ENCODE measurements at regions not wholly inside any gene's neighbourhood (a gene's known extent, or its start where the extent isn't known, plus 50 kb on each side); places are given as distances from the start of the nearest gene placed in this dataset.

GRCh38 chr2:147390475-147390874 lies 454.4 kb upstream of the ACVR2A start:
- H3K4me3 Mint-ChIP-seq: no peak overlapping the region
- no peaks in the 10 kb centered on the region for H3K9me3 Mint-ChIP-seq
- no peaks in the 10 kb centered on the region for H3K36me3 Mint-ChIP-seq (ENCODE audit: low read depth)
- no peaks in the 10 kb centered on the region for H3K27me3 Mint-ChIP-seq (ENCODE audit: low read depth)
- no peak for TF ChIP-seq CTCF (IDR thresholded peaks at IDR 0.05; ENCODE audit: unreplicated experiment in 3 of 3)
- no peak overlapping the region for H3K27ac Mint-ChIP-seq
- peaks cover 13% of the 10 kb centered on the region for H3K4me1 Mint-ChIP-seq

GRCh38 chr2:147389218-147389617 lies 455.6 kb upstream of the ACVR2A start:
- Mint-ChIP-seq H3K4me1 (peaks cover 9% of the 10 kb centered on the region), H3K4me3 (no peak overlapping the region), H3K36me3 (ENCODE audit: low read depth) (no peaks in the 10 kb centered on the region), H3K27me3 (ENCODE audit: low read depth) (no peaks in the 10 kb centered on the region), H3K27ac (no peak overlapping the region), H3K9me3 (no peaks in the 10 kb centered on the region)
- TF ChIP-seq CTCF (IDR thresholded peaks at IDR 0.05; ENCODE audit: unreplicated experiment in 3 of 3): no peak

- H3K9me3 Mint-ChIP-seq: no peaks in the 10 kb centered on the region
- no peak for TF ChIP-seq CTCF (IDR thresholded peaks at IDR 0.05; ENCODE audit: unreplicated experiment in 3 of 3)
Observed at GRCh38 chr2:147388217-147388616, 456.6 kb upstream of the ACVR2A start.

GRCh38 chr2:147386284-147386683 lies 458.5 kb upstream of the ACVR2A start:
- peaks cover 9% of the 10 kb centered on the region for H3K4me1 Mint-ChIP-seq
- H3K4me3 Mint-ChIP-seq: no peak overlapping the region
- H3K9me3 Mint-ChIP-seq: no peaks in the 10 kb centered on the region
- no peaks in the 10 kb centered on the region for H3K36me3 Mint-ChIP-seq (ENCODE audit: low read depth)
- no peak for TF ChIP-seq CTCF (IDR thresholded peaks at IDR 0.05; ENCODE audit: unreplicated experiment in 3 of 3)
- no peak overlapping the region for H3K27ac Mint-ChIP-seq
- H3K27me3 Mint-ChIP-seq (ENCODE audit: low read depth): no peaks in the 10 kb centered on the region

More at GRCh38 chr2:147388217-147388616, 456.6 kb upstream of the ACVR2A start:
- H3K4me3 Mint-ChIP-seq: no peak overlapping the region
- H3K27ac Mint-ChIP-seq: no peak overlapping the region
- no peaks in the 10 kb centered on the region for H3K27me3 Mint-ChIP-seq (ENCODE audit: low read depth)
- peaks cover 9% of the 10 kb centered on the region for H3K4me1 Mint-ChIP-seq
- no peaks in the 10 kb centered on the region for H3K36me3 Mint-ChIP-seq (ENCODE audit: low read depth)

GRCh38 chr2:147385600-147385999 lies 459.2 kb upstream of the ACVR2A start:
- Mint-ChIP-seq H3K36me3 (ENCODE audit: low read depth) (no peaks in the 10 kb centered on the region), H3K4me3 (no peak overlapping the region), H3K27ac (no peak overlapping the region), H3K27me3 (ENCODE audit: low read depth) (no peaks in the 10 kb centered on the region), H3K4me1 (peaks cover 9% of the 10 kb centered on the region), H3K9me3 (no peaks in the 10 kb centered on the region)
- no peak for TF ChIP-seq CTCF (IDR thresholded peaks at IDR 0.05; ENCODE audit: unreplicated experiment in 3 of 3)

- TF ChIP-seq CTCF (IDR thresholded peaks at IDR 0.05; ENCODE audit: unreplicated experiment in 3 of 3): no peak
Observed at GRCh38 chr2:147384659-147385058, 460.2 kb upstream of the ACVR2A start.

More at GRCh38 chr2:147384659-147385058, 460.2 kb upstream of the ACVR2A start:
- Mint-ChIP-seq H3K27ac (no peak overlapping the region), H3K4me1 (peaks cover 9% of the 10 kb centered on the region), H3K9me3 (no peaks in the 10 kb centered on the region), H3K4me3 (no peak overlapping the region), H3K27me3 (ENCODE audit: low read depth) (no peaks in the 10 kb centered on the region), H3K36me3 (ENCODE audit: low read depth) (no peaks in the 10 kb centered on the region)
